HepG2 (cell line): ENCODE measurements at regions not wholly inside any gene's neighbourhood (a gene's known extent, or its start where the extent isn't known, plus 50 kb on each side); places are given as distances from the start of the nearest gene placed in this dataset.

Source experiments
- ATAC-seq: fragments of 200-7000 bp; cut with Tn5 transposase; 3 replicates; pipeline ENCODE4 v1.9.1; 2020; ENCODE audit warnings: mild to moderate bottlenecking, moderate library complexity
- BruUV-seq: library from RNA; stranded (reverse); fragments of 400-500 nt; replicated peaks from 2 replicates; lab custom pipeline; 2021; lab: Mats Ljungman, UMichigan
- CTCF ChIA-PET: fragments of 300-600 bp; formaldehyde crosslinking; extraction: SDS; loops from one replicate; lab custom pipeline; 2021; ENCODE audit warnings: low total read pairs, inconsistent platforms, low intra/inter-chr PET ratio; lab: Yijun Ruan, JAX
- POLR2A ChIA-PET: fragments of 350-600 bp; sonication (Branson Sonifier 250); formaldehyde crosslinking; loops from one replicate; lab custom pipeline; 2020; ENCODE audit warnings: antibody characterized with exemption, inconsistent platforms; lab: Yijun Ruan, JAX
- DNase-seq: peaks from one replicate; pipeline ENCODE4 v3.0.0-alpha.2; 2015; ENCODE audit warnings: low spot score
- FAIRE-seq: peaks from 3 replicates; lab custom pipeline; 2011; peaks lifted over from hg19 to GRCh38; lab: Jason Lieb, UNC
- H2AFZ ChIP-seq: one replicate; pipeline ENCODE4 v1.6.1; 2011; ENCODE audit warnings: low read length, inconsistent platforms
- H3K27ac ChIP-seq: fragments of 300-600 bp; 3 replicates; pipeline ENCODE4 v1.8.0; 2011; ENCODE audit warnings: mixed run types, mild to moderate bottlenecking, mixed read lengths, low read length, inconsistent platforms; ENCODE audit not compliant: insufficient read depth; ENCODE audit errors: extremely low read length
- H3K27me3 ChIP-seq, 2 experiments: fragments of 200-600 bp in 1 of 2; 2 replicates in 1 of 2; 3 replicates in 1 of 2; pipeline versions ENCODE4 v1.6.0 to v1.8.0; 2011; ENCODE audit warnings: low read length in 2 of 2, mild to moderate bottlenecking in 2 of 2, moderate library complexity in 2 of 2, inconsistent platforms in 1 of 2; ENCODE audit not compliant: insufficient read depth in 2 of 2, control insufficient read depth in 1 of 2
- H3K36me3 ChIP-seq, 2 experiments: fragments of 200-600 bp in 1 of 2; replicated peaks in 1 of 2; 2 replicates in 1 of 2; 3 replicates in 1 of 2; pipeline versions ENCODE4 v1.5.1 to v1.8.0; 2011; ENCODE audit warnings: low read length in 2 of 2, inconsistent platforms in 1 of 2; ENCODE audit not compliant: insufficient read depth in 2 of 2, control insufficient read depth in 1 of 2
- H3K4me1 ChIP-seq: 2 replicates; pipeline ENCODE4 v1.5.1; 2012; ENCODE audit warnings: low read length, inconsistent platforms; ENCODE audit not compliant: insufficient read depth
- H3K4me2 ChIP-seq: 2 replicates; pipeline ENCODE4 v1.6.0; 2011; ENCODE audit warnings: low read depth, low read length, inconsistent platforms
- H3K4me3 ChIP-seq, 3 experiments: fragments of 200-600 bp in 1 of 3; sonication (generic), shearing (Covaris generic) in 1 of 3; replicated peaks in 1 of 3; 2 replicates each; pipeline ENCODE4 v1.5.1; 2011 to 2016; ENCODE audit warnings: low read length in 3 of 3, inconsistent platforms in 2 of 3, low read depth in 2 of 3, mild to moderate bottlenecking in 2 of 3, control low read depth in 1 of 3, mixed read lengths in 1 of 3; ENCODE audit not compliant: insufficient read depth in 1 of 3
- H3K79me2 ChIP-seq: one replicate; pipeline ENCODE4 v1.6.1; 2011; ENCODE audit warnings: low read length, inconsistent platforms; ENCODE audit not compliant: insufficient read depth
- H3K9ac ChIP-seq: 2 replicates; pipeline ENCODE4 v1.6.0; 2011; ENCODE audit warnings: mild to moderate bottlenecking, low read depth, low read length, inconsistent platforms; ENCODE audit not compliant: insufficient read depth
- H3K9me3 ChIP-seq: 2 replicates; pipeline ENCODE4 v1.5.1; 2012; ENCODE audit warnings: mild to moderate bottlenecking, low read length
- H4K20me1 ChIP-seq: 2 replicates; pipeline ENCODE4 v1.6.0; 2011; ENCODE audit warnings: inconsistent platforms, mild to moderate bottlenecking, low read length, moderate library complexity; ENCODE audit not compliant: insufficient read depth
- CCDC6 ChIP-seq: sonication (generic); formaldehyde crosslinking; IDR thresholded peaks from 2 replicates; pipeline ENCODE4 v1.8.1; 2022; ENCODE audit warnings: mild to moderate bottlenecking, missing genetic modification reagents, moderate library complexity
- ZMYM4 ChIP-seq: sonication (generic); formaldehyde crosslinking; IDR thresholded peaks from 2 replicates; pipeline ENCODE4 v1.8.1; 2023; ENCODE audit warnings: mild to moderate bottlenecking, missing genetic modification reagents
- WGBS: methylation state at CpG from one replicate; pipeline ENCODE4 v1.1.6; 2017; ENCODE audit warnings: low lambda C conversion rate; 5-methylcytosine and 5-hydroxymethylcytosine counted together
- in situ Hi-C: cut with HindIII; loops from 2 replicates; pipeline ENCODE4 v1.10.0; 2017; ENCODE audit warnings: low pct_unique_long_range_greater_than_20kb; ENCODE audit not compliant: extremely low pct_ligation_motif_present
- intact Hi-C: fragments of 100-400 bp; cut with micrococcal nuclease; formaldehyde crosslinking; loops from one replicate; pipeline ENCODE4 v1.10.0; 2022; ENCODE audit not compliant: unreplicated experiment
- TF ChIP-seq, protein P1 (sequence below): sonication (generic); formaldehyde crosslinking; IDR thresholded peaks from 2 replicates; pipeline ENCODE4 v1.9.0; 2021; ENCODE audit warnings: missing genetic modification reagents, borderline replicate concordance
- TF ChIP-seq, protein P2 (sequence below): sonication (generic); formaldehyde crosslinking; IDR thresholded peaks from 2 replicates; pipeline ENCODE4 v1.4.0; 2020; ENCODE audit warnings: missing genetic modification reagents, borderline replicate concordance
- TF ChIP-seq, protein P3 (sequence below): sonication (generic); formaldehyde crosslinking; IDR thresholded peaks from 2 replicates; pipeline ENCODE4 v1.4.0; 2020; ENCODE audit warnings: missing genetic modification reagents, borderline replicate concordance

DNA sequence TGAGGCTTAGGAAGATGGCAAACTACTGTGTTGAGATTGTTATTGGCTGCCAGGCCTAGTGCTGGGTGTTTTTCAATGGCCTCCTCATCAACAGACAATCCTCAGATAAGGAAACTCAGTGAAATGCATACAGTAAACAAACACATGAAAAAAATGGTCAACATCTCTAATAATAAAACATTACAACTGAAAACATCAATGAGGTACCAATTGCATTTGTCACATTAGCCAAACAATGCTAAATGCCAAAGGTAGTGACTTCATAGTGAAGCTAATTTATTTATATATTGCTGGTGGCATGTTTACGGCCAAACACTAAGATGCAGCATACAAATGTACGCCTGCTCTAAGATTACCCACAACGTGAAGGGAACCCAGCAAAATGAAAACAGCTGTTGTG is 224.0 kb upstream of the UBL3 start (continued):
- TF ChIP-seq, protein P1, sequence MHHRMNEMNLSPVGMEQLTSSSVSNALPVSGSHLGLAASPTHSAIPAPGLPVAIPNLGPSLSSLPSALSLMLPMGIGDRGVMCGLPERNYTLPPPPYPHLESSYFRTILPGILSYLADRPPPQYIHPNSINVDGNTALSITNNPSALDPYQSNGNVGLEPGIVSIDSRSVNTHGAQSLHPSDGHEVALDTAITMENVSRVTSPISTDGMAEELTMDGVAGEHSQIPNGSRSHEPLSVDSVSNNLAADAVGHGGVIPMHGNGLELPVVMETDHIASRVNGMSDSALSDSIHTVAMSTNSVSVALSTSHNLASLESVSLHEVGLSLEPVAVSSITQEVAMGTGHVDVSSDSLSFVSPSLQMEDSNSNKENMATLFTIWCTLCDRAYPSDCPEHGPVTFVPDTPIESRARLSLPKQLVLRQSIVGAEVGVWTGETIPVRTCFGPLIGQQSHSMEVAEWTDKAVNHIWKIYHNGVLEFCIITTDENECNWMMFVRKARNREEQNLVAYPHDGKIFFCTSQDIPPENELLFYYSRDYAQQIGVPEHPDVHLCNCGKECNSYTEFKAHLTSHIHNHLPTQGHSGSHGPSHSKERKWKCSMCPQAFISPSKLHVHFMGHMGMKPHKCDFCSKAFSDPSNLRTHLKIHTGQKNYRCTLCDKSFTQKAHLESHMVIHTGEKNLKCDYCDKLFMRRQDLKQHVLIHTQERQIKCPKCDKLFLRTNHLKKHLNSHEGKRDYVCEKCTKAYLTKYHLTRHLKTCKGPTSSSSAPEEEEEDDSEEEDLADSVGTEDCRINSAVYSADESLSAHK (CRISPR knock-in tag), result no peak
- TF ChIP-seq, protein P2, sequence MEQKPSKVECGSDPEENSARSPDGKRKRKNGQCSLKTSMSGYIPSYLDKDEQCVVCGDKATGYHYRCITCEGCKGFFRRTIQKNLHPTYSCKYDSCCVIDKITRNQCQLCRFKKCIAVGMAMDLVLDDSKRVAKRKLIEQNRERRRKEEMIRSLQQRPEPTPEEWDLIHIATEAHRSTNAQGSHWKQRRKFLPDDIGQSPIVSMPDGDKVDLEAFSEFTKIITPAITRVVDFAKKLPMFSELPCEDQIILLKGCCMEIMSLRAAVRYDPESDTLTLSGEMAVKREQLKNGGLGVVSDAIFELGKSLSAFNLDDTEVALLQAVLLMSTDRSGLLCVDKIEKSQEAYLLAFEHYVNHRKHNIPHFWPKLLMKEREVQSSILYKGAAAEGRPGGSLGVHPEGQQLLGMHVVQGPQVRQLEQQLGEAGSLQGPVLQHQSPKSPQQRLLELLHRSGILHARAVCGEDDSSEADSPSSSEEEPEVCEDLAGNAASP (CRISPR knock-in tag), result no peak
- TF ChIP-seq CCDC6, result no peak
- TF ChIP-seq, all 625 proteins: peak for 0

DNA sequence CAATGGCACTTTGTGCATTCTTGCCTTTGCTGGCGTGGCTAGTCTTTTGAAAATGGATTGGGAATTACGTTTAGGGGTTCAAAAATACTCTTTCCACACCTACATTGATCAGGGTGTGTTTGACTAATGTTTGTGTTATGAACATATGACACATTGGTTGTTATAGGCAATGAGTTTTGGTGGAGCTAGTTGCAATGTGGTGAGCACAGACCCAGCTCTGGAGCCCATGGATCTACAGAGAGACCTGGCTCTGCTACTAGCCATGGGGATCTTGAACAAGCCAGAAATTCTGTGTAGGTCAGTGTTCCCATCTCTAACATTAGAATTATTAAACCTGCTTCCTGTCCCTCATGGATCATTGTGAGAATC is 222.4 kb upstream of the UBL3 start:
- BruUV-seq, result no TSS peak
- intact Hi-C loops, result no loop called here
- ATAC-seq (no peak), DNase-seq (no peak), FAIRE-seq (no peak)
- Histone ChIP-seq H3K27me3 (no peaks in the 10 kb centered on the region; a peak in 1 of 5 replicates), H3K9me3 (no peaks in the 10 kb centered on the region), H2AFZ (no peak overlapping the region), H3K4me2 (no peak overlapping the region), H3K9ac (no peak overlapping the region), H3K36me3 (no peaks in the 10 kb centered on the region), H3K27ac (no peak overlapping the region)
- ChIA-PET POLR2A (no interaction called here), CTCF (no interaction called here)
- 5% methylated on average over 2 of the region's 2 CpGs for WGBS
- TF ChIP-seq, protein P3, sequence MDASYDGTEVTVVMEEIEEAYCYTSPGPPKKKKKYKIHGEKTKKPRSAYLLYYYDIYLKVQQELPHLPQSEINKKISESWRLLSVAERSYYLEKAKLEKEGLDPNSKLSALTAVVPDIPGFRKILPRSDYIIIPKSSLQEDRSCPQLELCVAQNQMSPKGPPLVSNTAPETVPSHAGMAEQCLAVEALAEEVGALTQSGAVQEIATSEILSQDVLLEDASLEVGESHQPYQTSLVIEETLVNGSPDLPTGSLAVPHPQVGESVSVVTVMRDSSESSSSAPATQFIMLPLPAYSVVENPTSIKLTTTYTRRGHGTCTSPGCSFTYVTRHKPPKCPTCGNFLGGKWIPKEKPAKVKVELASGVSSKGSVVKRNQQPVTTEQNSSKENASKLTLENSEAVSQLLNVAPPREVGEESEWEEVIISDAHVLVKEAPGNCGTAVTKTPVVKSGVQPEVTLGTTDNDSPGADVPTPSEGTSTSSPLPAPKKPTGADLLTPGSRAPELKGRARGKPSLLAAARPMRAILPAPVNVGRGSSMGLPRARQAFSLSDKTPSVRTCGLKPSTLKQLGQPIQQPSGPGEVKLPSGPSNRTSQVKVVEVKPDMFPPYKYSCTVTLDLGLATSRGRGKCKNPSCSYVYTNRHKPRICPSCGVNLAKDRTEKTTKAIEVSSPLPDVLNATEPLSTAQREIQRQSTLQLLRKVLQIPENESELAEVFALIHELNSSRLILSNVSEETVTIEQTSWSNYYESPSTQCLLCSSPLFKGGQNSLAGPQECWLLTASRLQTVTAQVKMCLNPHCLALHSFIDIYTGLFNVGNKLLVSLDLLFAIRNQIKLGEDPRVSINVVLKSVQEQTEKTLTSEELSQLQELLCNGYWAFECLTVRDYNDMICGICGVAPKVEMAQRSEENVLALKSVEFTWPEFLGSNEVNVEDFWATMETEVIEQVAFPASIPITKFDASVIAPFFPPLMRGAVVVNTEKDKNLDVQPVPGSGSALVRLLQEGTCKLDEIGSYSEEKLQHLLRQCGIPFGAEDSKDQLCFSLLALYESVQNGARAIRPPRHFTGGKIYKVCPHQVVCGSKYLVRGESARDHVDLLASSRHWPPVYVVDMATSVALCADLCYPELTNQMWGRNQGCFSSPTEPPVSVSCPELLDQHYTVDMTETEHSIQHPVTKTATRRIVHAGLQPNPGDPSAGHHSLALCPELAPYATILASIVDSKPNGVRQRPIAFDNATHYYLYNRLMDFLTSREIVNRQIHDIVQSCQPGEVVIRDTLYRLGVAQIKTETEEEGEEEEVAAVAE (CRISPR knock-in tag), result no peak
- no peak for TF ChIP-seq ZMYM4 (CRISPR knock-in tag)
- TF ChIP-seq, all 625 proteins: peak for 0
- Histone ChIP-seq H3K79me2 (no peaks in the 10 kb centered on the region), H3K4me1 (peaks cover 8% of the 10 kb centered on the region), H4K20me1 (no peaks in the 10 kb centered on the region), H3K4me3 (no peak overlapping the region)
- in situ Hi-C loops, result no loop called here
